GM19099 (cell line): ENCODE measurements at regions not wholly inside any gene's neighbourhood (a gene's known extent, or its start where the extent isn't known, plus 50 kb on each side); places are given as distances from the start of the nearest gene placed in this dataset.

Experiments used
- POLR2A ChIP-seq: IDR thresholded peaks from 3 replicates; pipeline ENCODE4 v1.6.1; 2011; ENCODE audit warnings: low read depth; ENCODE audit not compliant: insufficient read length; ENCODE audit errors: extremely low read depth

- no peak for TF ChIP-seq POLR2A
Measured at GRCh38 chr9:90559075-90560073, 83.2 kb downstream of the DIRAS2 start.
